Stimulated activated CD4-positive, alpha-beta T cell treated with anti-CD3 and anti-CD28 coated beads, Interleukin-4, amount 100 ng/mL, for 48 hours (primary cell): ENCODE measurements at regions not wholly inside any gene's neighbourhood (a gene's known extent, or its start where the extent isn't known, plus 50 kb on each side); places are given as distances from the start of the nearest gene placed in this dataset.
"Not testable (repeated sequence)": the region's sequence is repeated elsewhere in the genome, so short reads cannot be mapped to it uniquely, and the experiment has no call there.

Experiments
- DNase-seq, 2 donors: peaks; one replicate each; pipeline ENCODE4 v3.0.0-alpha.2; 2020; ENCODE audit warnings: low read depth in 2 of 2

DNA sequence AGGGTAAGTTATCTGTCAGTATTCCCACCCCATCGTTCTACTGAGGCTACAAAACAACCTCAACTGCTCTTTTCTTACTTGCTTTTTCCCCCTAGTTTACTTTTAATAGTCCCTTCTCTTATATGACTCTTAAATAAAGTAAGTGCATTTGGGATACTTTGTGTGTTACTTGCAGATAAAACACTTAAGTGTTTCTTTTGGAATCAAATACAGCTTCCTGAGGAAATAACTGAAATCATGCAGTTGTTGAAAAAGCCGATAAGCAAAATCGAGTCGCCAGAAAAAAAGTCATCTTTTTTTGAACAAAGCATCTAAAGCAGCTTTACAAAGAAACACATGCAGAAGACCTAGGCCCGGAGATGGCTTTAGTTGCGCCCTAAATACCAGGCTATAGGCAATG, 53.5 kb upstream of the EPB41L4A start:
- no peak for DNase-seq

- no peak for DNase-seq
These were observed 54.9 kb upstream of the EPB41L4A start for GRCh38 chr5:112473989-112474388.

GRCh38 chr5:112475747-112476365, 56.8 kb upstream of the EPB41L4A start:
- no peak for DNase-seq

GRCh38 chr5:112479418-112479817, 60.3 kb upstream of the EPB41L4A start:
- no peak for DNase-seq

- no peak for DNase-seq
These were observed 61.4 kb upstream of the EPB41L4A start for GRCh38 chr5:112480501-112480900.

GRCh38 chr5:112483704-112484103, 64.6 kb upstream of the EPB41L4A start:
- no peak for DNase-seq

- DNase-seq, result no peak
These were observed 66.9 kb upstream of the EPB41L4A start for GRCh38 chr5:112485934-112486355.

DNA sequence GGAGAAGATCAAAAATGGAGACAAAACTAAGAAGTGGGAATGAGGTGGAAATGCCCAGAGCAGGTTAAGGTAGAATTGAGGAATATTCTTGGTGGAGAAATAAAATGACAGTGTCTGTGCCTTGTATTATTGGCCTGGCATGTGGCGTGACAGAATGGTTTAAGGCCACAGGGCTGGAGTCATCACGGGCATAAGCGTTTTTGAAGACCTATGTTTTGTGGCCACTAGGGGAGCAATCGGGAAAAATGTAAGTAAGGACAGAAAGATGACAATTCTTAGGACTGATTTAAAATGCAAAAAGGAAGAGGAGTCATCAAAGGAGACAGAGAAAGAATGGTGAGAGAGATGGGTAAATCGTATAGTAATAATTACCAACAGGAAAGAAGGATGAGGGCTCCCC, 72.2 kb upstream of the EPB41L4A start:
- DNase-seq, result no peak

- peak; percentile 6 to 14 for DNase-seq
These were observed 73.2 kb upstream of the EPB41L4A start for GRCh38 chr5:112492291-112492690.

- DNase-seq, result not testable (repeated sequence)
These were observed 84.8 kb upstream of the EPB41L4A start for GRCh38 chr5:112503749-112504501.

DNA sequence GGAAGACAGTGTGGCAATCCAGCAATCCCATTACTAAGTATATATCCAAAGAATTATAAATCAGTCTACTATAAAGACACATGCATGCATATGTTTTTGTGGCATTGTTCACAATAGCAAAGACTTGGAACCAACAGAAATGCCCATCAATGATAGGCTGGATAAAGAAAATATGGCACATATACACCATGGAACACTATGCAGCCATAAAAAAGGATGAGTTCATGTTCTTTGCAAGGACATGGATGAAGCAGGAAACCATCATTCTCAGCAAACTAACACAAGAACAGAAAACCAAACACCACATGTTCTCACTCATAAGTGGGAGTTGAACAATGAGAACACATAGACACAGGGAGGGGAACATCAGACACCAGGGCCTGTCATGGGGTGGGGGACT, 90.0 kb upstream of the EPB41L4A start:
- not testable (repeated sequence) for DNase-seq

GRCh38 chr5:112511920-112512319, 92.8 kb upstream of the EPB41L4A start:
- DNase-seq, result no peak

DNA sequence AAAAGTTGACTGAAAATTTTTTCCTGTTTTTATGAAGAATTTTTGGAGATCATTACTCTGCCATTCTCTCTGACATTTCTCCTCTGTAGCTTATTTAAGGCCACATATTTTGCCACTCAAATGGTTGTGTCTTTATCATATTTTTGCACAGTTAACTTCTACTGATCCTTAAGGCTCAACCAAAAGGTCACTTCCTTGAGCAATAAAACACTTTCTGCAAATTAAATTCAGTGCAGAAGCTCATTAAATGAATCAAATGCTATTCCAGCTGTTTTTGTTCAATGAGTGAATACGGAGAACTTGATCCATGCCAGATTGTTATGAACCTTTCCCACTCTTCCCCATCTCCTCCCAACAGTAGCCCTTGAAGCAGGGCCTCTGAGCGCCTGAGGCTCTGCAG, 93.8 kb upstream of the EPB41L4A start:
- no peak for DNase-seq

- DNase-seq, result no peak
These were observed 95.0 kb upstream of the EPB41L4A start for GRCh38 chr5:112514111-112514510.

- DNase-seq, result not testable (repeated sequence)
These were observed 101.4 kb upstream of the EPB41L4A start for GRCh38 chr5:112520474-112520873.

DNA sequence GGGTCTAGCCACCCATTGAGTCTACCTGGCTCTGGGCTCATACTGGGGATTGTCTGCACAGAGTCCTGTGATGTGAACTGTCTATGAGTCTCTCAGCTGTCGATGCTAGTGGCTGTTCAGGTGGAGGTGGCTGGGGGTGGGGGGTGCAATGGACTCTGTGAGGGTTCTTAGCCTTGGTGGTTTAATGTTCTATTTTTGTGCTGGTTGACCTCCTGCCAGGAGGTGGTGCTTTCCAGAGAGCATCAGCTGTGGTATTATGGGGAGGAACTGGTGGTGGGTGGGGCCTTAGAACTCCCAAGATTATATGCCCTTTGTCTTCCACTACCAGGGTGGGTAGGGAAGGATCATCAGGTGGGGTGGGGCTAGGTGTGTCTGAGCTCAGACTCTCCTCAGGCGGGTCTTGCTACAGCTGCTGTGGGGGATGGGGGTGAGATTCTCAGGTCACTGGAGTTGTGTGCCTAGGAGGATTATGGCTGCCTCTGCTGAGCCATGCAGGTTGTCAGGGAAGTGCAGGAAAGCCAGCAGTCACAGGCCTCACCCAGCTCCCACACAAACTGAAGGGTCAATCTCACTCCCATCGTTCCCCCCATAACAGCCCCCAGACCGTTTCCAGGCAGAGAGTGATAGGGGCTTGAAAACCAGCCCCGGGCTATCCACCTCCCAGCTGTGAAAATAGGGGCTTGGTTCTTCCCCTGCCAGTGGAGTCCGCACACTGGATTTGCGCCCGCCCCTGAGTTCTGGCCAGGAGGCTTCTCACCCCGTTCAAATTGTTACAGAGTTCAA, 104.0 kb upstream of the EPB41L4A start:
- DNase-seq, result not testable (repeated sequence)

DNA sequence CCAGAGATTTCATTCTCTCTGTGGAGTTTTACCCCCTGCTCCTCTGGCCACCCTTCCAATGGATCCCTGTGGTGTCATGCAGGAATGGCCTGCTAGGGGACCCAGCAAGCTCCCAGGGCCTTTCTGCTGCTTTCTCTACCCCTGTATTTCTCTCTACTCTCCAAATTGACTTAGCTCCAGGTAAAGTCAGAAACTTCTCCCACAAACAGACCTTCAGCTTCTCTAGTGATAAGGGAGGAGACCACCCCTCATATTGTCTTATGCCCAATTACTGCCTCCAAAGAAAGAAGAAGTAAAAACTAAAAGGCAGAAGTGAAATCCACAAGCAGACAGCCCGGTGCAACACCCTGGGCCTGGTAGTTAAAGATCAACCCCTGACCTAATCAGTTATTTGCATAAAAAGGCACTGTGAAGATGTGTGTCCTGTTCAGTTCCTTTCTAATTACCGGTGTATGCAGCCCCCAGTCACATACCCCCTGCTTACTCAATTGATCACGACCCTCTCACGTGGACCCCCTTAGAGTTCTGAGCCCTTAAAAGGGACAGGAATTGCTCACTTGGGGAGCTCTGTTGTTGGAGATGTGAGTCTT, 104.7 kb upstream of the EPB41L4A start:
- not testable (repeated sequence) for DNase-seq

GRCh38 chr5:112525217-112525616, 106.1 kb upstream of the EPB41L4A start:
- DNase-seq, result no peak

- DNase-seq, result no peak
These were observed 109.9 kb upstream of the EPB41L4A start for GRCh38 chr5:112528928-112529327.

GRCh38 chr5:112529525-112529924, 110.4 kb upstream of the EPB41L4A start:
- DNase-seq, result no peak

- no peak for DNase-seq
These were observed 113.7 kb upstream of the EPB41L4A start for GRCh38 chr5:112532654-112533360.

DNA sequence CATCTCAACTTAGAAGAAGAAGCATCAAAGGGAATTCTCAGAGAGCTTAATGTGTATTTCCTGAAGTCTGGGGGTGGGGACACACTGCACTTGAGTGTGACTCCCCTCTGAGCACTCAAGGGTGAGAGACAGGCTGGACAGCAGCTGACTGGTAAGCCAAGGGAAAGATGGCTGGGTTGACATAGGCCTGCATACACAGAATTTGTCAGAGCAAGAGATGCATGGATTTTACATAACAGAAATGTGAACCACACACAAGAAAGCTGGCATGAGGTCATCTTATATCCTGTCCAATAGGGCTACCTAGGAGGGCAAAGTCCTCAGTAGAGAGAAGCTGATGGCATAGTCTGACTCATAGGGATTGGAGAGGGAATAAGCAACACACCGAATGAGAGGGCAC, 114.3 kb upstream of the EPB41L4A start:
- no peak for DNase-seq
